UCSD-AML1 (cell line): ENCODE measurements at regions not wholly inside any gene's neighbourhood (a gene's known extent, or its start where the extent isn't known, plus 50 kb on each side); places are given as distances from the start of the nearest gene placed in this dataset.

Experiments used
- DNase-seq: peaks from one replicate; lab custom pipeline; 2025; ENCODE audit not compliant: unreplicated experiment; lab: John Stamatoyannopoulos, UW

DNA sequence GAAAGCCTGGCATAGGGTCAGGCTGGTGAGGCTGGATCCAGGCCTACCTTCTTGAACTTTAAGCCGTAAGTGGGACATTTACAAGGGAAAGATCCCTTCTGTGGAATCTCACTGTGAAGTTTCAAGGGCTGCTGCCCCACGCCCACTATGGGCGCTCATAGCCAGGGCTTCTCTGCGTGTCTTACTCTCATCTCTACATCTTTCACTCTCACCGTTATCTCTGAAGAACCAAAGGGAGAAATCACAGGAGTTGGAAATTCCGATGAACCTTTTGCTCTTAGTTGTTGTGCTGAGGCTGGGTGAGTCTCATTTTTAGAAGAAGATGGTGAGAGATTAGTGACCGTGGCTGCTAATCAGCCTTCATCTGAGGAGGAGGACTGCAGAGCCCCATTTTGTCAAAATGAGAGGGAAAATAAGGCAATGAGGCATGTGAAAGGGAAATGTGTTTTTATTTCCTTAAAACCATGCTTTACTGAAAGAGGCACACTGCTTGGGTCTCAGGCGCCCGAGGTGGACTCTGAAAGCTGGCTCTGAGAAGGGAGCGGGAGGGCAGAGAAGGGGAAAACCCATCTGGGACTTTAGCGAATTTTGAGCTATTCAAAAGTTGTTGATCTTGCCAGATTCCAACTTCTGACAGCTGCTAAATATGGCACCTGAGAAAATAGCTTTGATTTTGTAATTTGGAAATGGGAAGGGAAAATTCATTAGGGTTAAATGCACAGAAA is 301.5 kb downstream of the CLIC5 start:
- DNase-seq = no peak
